ENCODE measurements at regions not wholly inside any gene's neighbourhood (a gene's known extent, or its start where the extent isn't known, plus 50 kb on each side); places are given as distances from the start of the nearest gene placed in this dataset.

- TF ChIP-seq ZNF274 (IDR thresholded peaks at IDR 0.05; ENCODE audit: low read depth, low read length) (no peak), SUZ12 (IDR thresholded peaks at IDR 0.05; ENCODE audit: extremely low read depth, insufficient read depth, insufficient read length) (no peak), YY1 (IDR thresholded peaks at IDR 0.05; ENCODE audit: insufficient read depth, insufficient read length) (no peak)
Observed at GRCh38 chr12:115618105-115618504, 659.4 kb downstream of the MED13L start.

Measured in NT2/D1 (cell line).